ENCODE measurements at regions not wholly inside any gene's neighbourhood (a gene's known extent, or its start where the extent isn't known, plus 50 kb on each side); places are given as distances from the start of the nearest gene placed in this dataset.

DNA sequence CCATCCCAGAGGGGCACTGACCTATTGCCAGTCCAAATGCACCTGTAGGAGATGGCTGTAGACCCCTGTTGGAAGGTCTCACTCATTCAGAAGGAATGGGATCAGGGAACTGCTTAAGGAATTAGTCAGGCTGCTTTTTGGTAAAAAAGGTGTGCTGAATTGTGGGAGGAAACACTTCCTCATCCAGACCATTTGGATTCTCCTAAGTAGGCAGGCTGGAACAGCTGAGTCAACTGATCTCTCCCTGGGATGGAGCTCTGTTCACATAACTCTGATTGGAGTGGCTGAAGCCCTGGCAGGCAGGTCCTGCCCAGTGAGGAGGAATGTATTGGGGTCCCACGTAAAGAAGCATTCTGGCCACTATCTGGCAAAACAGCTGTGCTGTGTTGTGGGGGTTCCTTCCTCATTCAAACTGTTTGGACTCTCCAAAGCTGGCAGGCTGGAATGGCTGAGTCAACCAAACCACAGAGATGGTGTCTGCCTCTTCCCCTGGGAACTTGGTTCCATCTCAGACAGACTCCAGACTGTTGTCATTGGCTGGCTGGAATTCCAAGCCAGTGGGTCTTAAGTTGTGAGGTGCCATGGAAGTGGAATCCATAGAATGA is 70.7 kb upstream of the PDC start:
- intact Hi-C loops (cut with micrococcal nuclease) (no loop called here), dilution Hi-C loops (cut with MboI; ENCODE audit: extremely low pct_ligation_motif_present, low sequenced_read_pairs) (no loop called here)
- no peak overlapping the region for H3K4me2 ChIP-seq (ENCODE audit: insufficient read depth, low read length)
- no peak overlapping the region for H3K9ac ChIP-seq (replicated peaks; ENCODE audit: extremely low read depth, insufficient read depth, low read length)
- H4K20me1 ChIP-seq (replicated peaks; ENCODE audit: control insufficient read depth, extremely low read depth, insufficient read depth, low read length), result no peaks in the 10 kb centered on the region
- ChIA-PET POLR2A (no interaction called here), CTCF (no interaction called here)
- no peaks in the 10 kb centered on the region for H3K9me3 ChIP-seq (replicated peaks; ENCODE audit: control insufficient read depth, insufficient read depth, low read length)
- H3K27ac ChIP-seq (ENCODE audit: insufficient read depth, low read depth, low read length), result no peak overlapping the region
- no peaks in the 10 kb centered on the region for H3K9me1 ChIP-seq (replicated peaks; ENCODE audit: control insufficient read depth, extremely low read depth, insufficient read depth, low read length)
- no peak overlapping the region for H2AFZ ChIP-seq (ENCODE audit: low read depth, low read length)
- BruUV-seq (replicated peaks), result no TSS peak
- FAIRE-seq (no peak), DNase-seq (ENCODE audit: low read depth, low spot score) (no peak)
- H3K4me1 ChIP-seq (ENCODE audit: control insufficient read depth, extremely low read depth, insufficient read depth, low read length), result peaks cover 24% of the 10 kb centered on the region
- no peak overlapping the region for H3K4me3 ChIP-seq (replicated peaks in 1 of 3; ENCODE audit: insufficient read depth in 1 of 3, low read depth in 1 of 3, low read length in 3 of 3)
- no peaks in the 10 kb centered on the region for H3K79me2 ChIP-seq (ENCODE audit: control insufficient read depth, insufficient read depth, low read length)
- no peaks in the 10 kb centered on the region for H3K27me3 ChIP-seq (ENCODE audit: control insufficient read depth in 2 of 2, insufficient read depth in 2 of 2, low read length in 2 of 2)
- H3K36me3 ChIP-seq (ENCODE audit: control insufficient read depth in 2 of 2, extremely low read depth in 1 of 2, insufficient read depth in 2 of 2, low read length in 2 of 2), result no peaks in the 10 kb centered on the region
- TF ChIP-seq MYC (IDR thresholded peaks at IDR 0.05; ENCODE audit: low read depth, low read length) (no peak), POLR2A (IDR thresholded peaks at IDR 0.05; ENCODE audit: low read depth, low read length) (no peak), JUN (IDR thresholded peaks at IDR 0.05; ENCODE audit: borderline replicate concordance, insufficient read depth, insufficient read length, low read depth) (no peak), FOS (IDR thresholded peaks at IDR 0.05; ENCODE audit: borderline replicate concordance, insufficient read depth, low read length) (no peak), POLR2AphosphoS5 (IDR thresholded peaks at IDR 0.05; ENCODE audit: insufficient read depth, low read depth, low read length) (no peak), GATA2 (IDR thresholded peaks at IDR 0.05; ENCODE audit: insufficient read depth, insufficient read length, low read depth, low read length) (no peak), EZH2 (IDR thresholded peaks at IDR 0.05; ENCODE audit: borderline replicate concordance, low read depth, low read length, severe bottlenecking) (no peak)
- TF ChIP-seq, protein P1, sequence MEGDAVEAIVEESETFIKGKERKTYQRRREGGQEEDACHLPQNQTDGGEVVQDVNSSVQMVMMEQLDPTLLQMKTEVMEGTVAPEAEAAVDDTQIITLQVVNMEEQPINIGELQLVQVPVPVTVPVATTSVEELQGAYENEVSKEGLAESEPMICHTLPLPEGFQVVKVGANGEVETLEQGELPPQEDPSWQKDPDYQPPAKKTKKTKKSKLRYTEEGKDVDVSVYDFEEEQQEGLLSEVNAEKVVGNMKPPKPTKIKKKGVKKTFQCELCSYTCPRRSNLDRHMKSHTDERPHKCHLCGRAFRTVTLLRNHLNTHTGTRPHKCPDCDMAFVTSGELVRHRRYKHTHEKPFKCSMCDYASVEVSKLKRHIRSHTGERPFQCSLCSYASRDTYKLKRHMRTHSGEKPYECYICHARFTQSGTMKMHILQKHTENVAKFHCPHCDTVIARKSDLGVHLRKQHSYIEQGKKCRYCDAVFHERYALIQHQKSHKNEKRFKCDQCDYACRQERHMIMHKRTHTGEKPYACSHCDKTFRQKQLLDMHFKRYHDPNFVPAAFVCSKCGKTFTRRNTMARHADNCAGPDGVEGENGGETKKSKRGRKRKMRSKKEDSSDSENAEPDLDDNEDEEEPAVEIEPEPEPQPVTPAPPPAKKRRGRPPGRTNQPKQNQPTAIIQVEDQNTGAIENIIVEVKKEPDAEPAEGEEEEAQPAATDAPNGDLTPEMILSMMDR (IDR thresholded peaks at IDR 0.05; ENCODE audit: extremely low read depth in 1 of 2, insufficient read depth in 1 of 2, low read depth in 1 of 2, low read length in 2 of 2), result no peak
- TF ChIP-seq, protein P2, sequence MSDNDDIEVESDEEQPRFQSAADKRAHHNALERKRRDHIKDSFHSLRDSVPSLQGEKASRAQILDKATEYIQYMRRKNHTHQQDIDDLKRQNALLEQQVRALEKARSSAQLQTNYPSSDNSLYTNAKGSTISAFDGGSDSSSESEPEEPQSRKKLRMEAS (IDR thresholded peaks at IDR 0.05; ENCODE audit: insufficient read depth, insufficient read length), result no peak
